HUDEP-2 (cell line): ENCODE measurements at regions not wholly inside any gene's neighbourhood (a gene's known extent, or its start where the extent isn't known, plus 50 kb on each side); places are given as distances from the start of the nearest gene placed in this dataset.
"Not testable (repeated sequence)": the region's sequence is repeated elsewhere in the genome, so short reads cannot be mapped to it uniquely, and the experiment has no call there.

Source experiments
- DNase-seq, 76 experiments: peaks; one replicate each; lab custom pipeline; 2025; ENCODE audit not compliant: unreplicated experiment in 76 of 76; lab: John Stamatoyannopoulos, UW

DNA sequence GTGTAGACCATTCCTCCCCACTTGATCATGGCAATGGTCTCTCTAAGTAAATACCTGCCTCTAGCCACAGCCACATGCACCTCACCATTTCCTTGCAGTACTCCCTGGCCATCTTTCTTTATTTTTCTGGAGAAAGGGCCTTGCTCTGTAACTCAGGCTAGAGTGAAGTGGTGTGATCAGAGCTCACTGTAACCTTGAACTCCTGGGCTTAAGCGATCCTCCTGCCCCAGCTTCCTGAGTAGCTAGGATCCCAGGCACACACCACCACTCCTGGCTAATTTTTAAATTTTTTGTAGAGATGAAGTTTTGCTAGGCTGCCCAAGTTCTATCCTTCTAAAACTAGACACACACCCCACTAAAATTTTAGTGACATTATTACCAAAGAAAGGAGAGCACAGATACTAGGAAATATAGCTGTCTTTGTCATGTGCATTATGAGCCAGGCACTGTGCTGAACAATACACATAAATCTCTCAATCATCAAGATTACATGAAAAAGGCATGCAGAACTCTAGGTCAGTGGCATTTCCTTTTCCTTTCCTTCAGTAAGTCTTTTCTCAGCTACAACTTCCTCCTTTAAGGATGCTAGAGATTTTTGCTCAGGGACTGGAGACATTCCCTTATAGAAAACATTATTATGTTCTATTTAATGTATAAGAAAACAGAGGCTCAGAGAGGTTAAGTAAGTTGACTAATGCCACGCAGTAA, 95.0 kb upstream of the SERBP1 start:
- DNase-seq, result no peak

GRCh38 chr1:67528141-67528540, 97.9 kb upstream of the SERBP1 start:
- DNase-seq, result no peak

DNA sequence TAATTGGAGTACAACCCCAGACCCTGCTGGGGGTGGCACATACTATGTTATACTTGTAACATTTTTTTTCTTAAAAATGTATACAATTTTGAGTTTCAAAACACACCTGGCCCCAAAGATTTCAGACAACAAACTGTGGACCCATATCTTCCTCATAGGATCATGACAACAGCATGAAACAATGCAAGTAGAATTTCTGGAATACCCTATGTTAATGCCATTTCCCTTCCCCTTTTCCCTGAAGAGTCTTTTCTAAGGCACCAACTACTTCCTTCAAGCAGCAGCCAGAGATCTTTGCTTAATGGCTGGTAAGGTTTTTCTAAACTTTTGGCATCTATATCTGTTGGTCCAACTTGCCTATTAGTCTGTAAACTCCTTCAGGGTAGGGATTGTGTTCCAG, 99.9 kb upstream of the SERBP1 start:
- DNase-seq, result no peak

DNA sequence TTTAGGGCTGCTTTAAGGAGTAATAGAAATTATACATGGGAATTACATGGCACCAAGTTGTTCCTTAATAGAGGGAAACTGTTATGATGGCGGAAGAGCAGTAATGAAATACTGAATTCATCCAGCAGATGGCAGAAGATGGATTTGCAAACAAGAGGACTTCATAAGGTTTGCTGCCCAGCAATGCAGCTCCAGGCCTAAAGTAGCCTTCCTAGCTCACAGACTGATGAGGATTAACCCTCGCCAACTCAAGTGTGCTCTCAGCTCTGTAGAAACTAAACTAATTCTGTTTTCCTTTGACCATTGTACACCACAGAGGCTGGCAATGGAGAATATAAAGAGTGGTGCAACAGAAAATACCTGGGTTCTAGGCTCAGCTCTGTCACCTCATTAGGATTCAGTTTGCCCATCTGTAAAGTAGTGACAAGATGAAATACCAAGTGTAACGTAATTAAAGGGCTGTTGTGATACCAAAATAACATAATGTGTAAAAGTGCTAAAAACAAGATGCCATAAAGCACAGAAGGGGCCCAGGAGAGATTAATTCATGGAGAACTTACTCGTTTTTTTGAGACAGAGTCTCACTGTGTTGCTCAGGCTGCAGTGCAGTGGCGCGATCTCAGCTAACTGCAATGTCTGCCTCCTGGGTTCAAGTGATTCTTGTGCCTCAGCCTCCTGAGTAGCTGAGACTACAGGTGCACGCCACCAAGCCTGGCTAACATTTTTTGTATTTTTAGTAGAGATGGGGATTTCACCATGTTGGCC, 102.4 kb upstream of the SERBP1 start:
- peak in 24 of 76 experiments; percentile 2 to 57 (median 24) for DNase-seq

GRCh38 chr1:67534627-67535065, 104.4 kb upstream of the SERBP1 start:
- DNase-seq, result no peak

- DNase-seq, result peak in 48 of 76 experiments; percentile 1 to 79 (median 27)
These were observed 105.3 kb upstream of the SERBP1 start for GRCh38 chr1:67535474-67535873.

- no peak for DNase-seq
These were observed 106.9 kb upstream of the SERBP1 start for GRCh38 chr1:67536957-67537666.

- DNase-seq, result no peak
These were observed 107.4 kb upstream of the SERBP1 start for GRCh38 chr1:67537667-67538018.

GRCh38 chr1:67540025-67540732, 110.0 kb upstream of the SERBP1 start:
- no peak for DNase-seq

DNA sequence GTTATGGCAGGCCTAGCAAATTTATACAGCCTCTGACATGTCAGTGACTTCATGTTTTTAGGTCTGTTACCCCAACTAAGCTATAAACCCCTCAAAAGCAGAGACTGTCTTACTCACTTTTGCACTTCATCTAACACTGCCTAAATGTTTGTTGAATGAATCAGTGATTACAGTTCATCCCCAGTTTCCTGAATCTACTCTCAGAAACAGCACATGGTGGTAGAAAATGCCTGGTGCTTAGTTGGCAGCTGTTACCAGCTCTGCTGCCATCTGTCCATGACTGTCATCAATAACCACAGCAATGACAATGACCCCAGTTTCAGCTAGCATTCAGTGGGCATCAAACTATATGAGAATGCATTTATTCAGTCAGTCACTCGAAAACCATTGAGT, 110.5 kb upstream of the SERBP1 start:
- no peak for DNase-seq

GRCh38 chr1:67542747-67543146, 112.5 kb upstream of the SERBP1 start:
- no peak for DNase-seq

DNA sequence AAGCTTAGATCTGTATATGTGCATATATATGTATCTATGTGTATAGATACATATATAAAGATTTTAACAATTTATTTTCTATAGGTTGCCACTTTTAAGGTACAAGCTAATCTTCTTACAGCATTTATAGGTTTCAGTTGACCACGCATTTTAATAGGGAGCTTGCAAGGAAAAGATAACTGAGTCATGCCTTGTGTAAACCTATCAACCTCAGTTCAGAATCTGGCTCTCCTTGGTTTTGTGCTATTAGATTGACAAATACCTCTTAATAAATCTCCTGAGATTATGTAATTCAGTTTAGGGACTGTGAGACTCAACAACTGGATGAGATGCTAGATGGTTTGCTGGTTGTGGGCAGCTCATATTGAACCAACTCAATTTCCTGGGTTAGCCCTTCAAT, 114.7 kb upstream of the SERBP1 start:
- DNase-seq, result no peak

DNA sequence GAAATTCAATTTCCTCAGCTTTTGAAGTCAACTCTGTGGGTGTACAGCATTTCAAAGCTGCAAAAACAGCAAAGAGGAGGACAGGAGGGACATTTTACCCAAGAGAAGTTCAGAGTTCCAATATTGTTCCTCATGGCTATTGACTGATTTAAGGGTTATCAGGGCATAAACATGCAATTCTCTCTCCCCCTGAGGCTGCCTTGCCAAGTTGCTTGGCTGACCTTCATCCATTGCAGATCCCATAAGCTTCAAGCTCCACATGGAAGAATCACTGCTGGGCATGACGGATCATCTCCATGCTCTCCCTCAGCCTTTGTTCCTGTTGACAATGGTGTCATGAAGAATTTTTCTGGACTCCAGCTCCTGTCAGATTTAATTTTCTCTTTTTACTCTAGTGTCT, 115.2 kb upstream of the SERBP1 start:
- DNase-seq, result no peak

GRCh38 chr1:67551375-67551774, 121.2 kb upstream of the SERBP1 start:
- DNase-seq, result no peak

- DNase-seq, result no peak
These were observed 122.1 kb upstream of the SERBP1 start for GRCh38 chr1:67552336-67552759.

- not testable (repeated sequence) for DNase-seq
These were observed 124.0 kb upstream of the SERBP1 start for GRCh38 chr1:67554204-67554603.

DNA sequence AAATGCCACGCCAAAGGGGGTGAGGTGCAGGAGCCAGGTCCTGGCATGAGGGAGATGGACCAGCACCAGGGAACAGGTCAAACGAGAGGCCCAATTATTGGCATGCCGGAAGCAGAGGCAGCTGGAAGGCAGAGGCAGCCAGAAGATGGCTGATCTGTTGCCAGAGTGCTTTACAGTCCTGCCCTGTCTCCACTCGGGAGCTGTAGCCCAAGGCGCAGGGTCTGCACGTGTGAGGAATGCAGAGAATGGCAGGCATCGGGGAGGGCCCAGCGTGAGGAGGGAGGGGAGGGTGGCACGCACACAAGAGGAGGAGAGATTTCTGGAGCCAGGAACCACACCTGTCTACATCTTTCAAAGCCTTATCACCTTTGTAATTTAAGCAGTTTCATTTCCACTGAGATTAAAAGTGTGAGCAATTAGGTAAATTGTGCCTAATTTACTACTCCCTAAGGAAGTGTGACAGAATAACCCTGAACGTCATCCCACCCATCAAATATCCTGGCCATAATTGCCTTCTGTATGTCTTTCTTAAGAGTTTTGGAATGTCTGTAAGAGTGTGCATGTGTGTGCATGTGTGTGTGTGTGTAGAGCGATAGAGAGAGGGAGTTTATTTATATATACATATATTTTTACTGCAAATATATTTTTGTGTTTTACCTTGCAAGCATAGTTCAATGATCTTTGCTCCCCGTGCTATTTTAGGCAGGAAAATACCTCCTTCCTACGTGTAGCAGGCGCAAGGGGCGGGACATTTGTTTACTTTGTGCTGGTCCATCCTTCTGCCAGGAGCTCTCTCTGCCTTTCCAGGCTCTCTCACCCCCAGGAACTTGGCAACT, 125.5 kb upstream of the SERBP1 start:
- DNase-seq, result no peak

- DNase-seq, result no peak
These were observed 126.2 kb upstream of the SERBP1 start for GRCh38 chr1:67556297-67556900.

DNA sequence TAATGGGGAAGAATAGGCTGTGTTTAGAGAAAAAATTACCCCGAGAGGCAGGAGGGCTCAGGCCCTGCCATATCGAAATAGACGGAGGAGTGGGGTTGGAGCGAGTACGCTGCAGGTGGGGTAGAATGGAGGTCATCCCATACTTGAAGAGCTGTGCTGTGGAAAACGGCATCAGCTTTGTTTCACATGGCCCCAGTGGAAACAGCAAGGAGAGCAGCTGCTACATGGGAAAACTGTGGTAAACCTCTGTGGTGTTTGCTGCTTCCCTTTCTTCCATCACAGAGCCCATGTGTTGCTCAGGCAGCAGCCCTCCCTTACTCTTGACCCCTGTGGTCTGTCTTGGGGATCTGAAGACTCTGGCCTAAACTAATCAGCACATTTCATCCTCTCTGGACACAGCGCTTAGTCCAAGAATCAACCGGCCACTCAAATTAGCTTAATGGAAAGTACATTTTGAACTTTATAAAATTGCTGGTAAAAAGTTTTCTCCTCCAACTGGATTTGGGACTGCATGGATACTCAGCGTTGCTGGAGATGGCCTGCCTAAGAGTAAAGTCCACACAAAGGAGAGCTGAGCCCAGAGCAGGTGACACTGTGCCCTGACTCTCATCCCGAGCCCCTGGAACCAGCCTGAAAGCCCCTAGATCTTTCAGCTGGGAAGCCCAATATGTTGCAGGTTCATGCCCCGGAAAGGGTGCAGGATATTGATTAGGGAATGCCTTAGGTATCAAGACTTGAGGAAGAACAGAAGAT, 127.1 kb upstream of the GADD45A start:
- DNase-seq, result no peak
